DMS153 (cell line): ENCODE measurements at regions not wholly inside any gene's neighbourhood (a gene's known extent, or its start where the extent isn't known, plus 50 kb on each side); places are given as distances from the start of the nearest gene placed in this dataset.
"Not testable (repeated sequence)": the region's sequence is repeated elsewhere in the genome, so short reads cannot be mapped to it uniquely, and the experiment has no call there.

Experiments used
- DNase-seq: peaks from one replicate; lab custom pipeline; 2025; lab: John Stamatoyannopoulos, UW

DNA sequence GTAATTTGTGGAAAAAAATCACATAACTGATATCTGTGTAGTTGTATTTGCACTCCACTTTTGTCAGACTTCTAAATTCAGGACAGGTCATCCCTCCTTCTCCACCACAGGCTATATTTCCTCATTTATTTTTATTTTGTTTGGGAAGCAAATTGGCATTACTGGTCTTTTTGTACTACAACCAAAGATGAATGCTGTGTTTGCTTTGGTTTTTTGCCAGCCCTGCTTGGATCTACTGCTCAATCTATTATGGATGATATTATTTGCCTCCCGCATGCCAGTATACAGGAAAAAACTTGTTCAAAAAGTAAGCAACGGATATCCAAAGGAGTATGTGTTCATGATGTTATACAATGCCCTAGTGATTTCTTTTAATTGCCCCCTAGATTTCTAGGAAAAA is 948.8 kb downstream of the TRHDE start:
- peak; percentile 25 for DNase-seq

DNA sequence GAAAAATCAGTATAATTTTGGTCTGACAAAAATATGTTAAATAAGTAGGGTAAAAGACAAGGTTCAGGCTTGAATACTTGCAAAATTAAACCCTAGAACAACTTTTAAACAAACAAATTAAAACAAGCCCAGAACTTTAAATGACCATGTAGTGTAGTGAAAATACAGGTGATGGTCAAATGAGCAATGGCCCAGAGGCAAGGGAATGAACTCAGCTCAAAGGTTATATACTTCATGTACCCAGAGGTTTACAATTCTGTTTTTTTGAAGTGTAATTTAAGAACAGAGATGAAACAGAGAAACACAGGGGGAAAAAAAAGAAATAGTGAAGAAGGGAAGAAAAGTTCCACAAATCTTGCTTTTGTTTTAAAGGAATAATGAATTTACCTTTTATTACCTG is 949.2 kb downstream of the TRHDE start:
- DNase-seq, result no peak

- no peak for DNase-seq
Measured at GRCh38 chr12:73221836-73222235, 949.7 kb downstream of the TRHDE start.

GRCh38 chr12:73225371-73225937 is 953.3 kb downstream of the TRHDE start:
- DNase-seq, result no peak

GRCh38 chr12:73225941-73226340 is 953.8 kb downstream of the TRHDE start:
- DNase-seq, result no peak

DNA sequence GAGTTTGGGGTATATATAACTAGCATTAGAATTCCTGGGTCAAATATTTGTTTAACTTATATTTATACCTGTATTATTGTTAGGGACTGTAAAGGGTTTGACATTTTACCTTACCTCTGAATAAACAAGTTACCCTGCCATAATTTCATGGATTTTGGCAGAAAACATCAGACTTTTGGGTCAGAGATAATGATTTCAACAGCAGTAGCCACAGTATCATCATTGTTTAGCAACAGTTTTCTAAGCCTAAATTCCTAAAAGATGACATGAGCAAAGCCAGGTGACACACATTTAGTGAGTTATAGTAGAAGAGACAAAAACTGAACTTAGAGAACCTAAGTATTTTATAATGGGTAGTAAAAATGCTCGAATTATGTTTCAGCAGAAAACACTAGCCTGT is 954.4 kb downstream of the TRHDE start:
- DNase-seq, result no peak

DNA sequence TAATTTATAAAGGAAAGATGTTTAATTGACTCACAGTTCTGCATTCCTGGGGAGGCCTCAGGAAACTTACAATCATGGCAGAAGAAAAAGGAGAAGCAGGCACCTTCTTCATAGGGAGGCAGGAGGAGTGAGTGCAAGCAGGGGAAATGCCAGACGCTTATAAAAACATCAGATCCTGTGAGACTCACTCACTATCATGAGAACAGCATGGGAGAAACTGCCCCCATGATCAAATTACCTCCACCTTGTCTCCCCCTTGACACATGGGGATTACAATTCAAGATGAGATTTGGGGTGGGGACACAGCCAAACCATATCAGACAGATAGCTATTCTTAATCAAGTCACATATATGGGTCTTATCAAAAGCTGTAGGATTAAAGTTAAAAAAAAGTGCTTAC is 956.7 kb downstream of the TRHDE start:
- DNase-seq, result not testable (repeated sequence)

DNA sequence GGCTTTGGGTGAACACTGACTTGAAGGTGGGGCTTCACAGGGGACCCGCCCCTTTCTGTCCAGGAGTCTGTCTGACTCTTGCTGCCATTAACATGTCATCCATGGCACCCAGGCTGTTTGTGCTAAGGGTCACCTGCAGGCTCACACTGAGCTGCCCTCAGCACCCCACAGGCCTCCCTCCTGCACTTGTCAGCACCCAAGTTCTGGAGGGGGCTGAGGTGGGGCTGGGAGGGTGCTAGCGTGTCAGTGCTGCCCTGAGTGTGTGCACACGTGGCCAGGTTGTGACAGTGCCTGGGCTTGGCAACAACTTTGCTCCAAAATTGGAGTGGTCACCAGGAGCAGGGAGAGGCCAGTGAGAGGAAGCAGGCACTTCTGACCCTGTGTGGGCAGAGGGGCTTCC is 963.2 kb downstream of the TRHDE start:
- no peak for DNase-seq

- no peak for DNase-seq
Measured at GRCh38 chr12:73240110-73240509, 967.9 kb downstream of the TRHDE start.

GRCh38 chr12:73262788-73263381 is 990.7 kb downstream of the TRHDE start:
- no peak for DNase-seq

DNA sequence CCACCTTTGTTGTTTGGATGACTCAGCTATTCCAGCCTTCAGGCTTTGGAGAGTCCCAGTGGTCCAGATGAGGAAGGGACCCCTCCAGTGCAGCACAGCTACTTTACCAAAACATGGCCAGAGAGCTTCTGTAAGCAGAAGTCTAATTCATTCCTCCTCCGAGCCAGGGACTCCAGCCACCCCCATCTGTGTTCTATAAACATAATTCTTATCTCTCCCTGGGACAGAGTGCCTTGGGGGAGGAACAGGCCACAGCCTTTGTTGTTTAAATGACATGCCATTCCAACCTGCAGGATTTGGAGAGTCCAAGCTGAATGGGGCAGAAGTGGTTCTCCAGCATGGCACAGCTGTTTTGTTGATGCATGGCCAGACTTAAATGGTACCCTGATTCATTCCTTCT is 994.0 kb downstream of the TRHDE start:
- DNase-seq, result no peak

DNA sequence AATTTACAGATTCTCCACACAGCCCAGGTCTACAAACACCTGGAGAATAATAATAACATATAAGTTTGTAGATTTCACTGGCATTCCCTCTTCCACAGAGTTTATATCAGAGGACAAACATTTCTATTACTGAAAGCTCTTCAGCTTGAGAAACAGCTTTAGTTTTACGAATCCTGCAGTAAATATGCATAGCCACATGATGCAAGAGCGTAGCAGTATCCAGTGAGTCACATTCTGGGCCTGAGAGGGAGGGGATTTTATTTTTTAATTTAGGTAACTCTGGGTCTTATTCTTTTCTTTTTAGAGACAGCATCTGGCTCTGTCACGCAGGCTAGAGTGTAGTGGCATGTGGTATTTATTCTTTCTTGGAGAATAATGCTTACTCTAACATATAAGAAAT is 1002.8 kb downstream of the TRHDE start:
- no peak for DNase-seq

GRCh38 chr12:73277971-73278370 is 1005.8 kb downstream of the TRHDE start:
- DNase-seq, result peak; percentile 27

- no peak for DNase-seq
Measured at GRCh38 chr12:73301530-73301929, 1029.4 kb downstream of the TRHDE start.

DNA sequence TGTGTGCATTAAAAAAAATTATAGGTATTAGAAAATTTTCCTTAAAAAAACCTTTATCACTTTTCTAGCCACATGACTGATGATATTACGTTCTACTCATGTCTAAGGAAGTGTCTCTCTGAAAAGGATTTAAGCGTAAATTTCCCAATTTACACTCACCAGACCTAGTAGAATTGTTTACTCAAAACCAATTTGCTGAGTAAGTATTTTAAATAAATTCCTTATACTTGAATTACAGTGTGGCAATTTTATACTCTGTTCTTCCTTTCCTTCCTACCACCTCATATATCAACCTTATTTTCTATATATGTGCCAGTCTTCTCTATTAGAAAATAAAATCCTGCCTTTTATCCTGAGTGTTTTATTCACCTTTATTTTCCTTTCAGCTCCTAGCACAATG is 1035.1 kb downstream of the TRHDE start:
- no peak for DNase-seq

- no peak for DNase-seq
Measured at GRCh38 chr12:73308079-73308478, 1035.9 kb downstream of the TRHDE start.

GRCh38 chr12:73308747-73309146 is 1036.6 kb downstream of the TRHDE start:
- no peak for DNase-seq

GRCh38 chr12:73321319-73321718 is 1049.1 kb downstream of the TRHDE start:
- no peak for DNase-seq

DNA sequence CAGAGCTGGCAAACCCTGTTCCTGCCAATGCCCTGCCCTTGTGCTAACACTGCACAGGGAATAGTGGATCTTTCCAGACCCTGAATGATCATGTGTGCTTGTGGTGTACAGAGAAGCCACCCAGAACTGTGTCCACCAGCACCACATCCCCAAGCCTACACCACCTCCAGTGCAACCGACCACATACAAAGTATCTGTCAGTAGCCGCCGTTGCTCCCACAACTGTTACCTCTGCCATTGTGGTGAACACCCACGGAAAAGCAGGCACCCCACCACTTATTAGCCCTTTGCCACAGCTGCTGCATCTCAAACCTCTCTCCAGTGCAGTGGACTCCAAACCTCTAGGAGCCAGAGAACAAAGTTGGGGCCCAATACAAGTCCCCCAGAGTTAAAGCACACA is 1049.6 kb downstream of the TRHDE start:
- no peak for DNase-seq

DNA sequence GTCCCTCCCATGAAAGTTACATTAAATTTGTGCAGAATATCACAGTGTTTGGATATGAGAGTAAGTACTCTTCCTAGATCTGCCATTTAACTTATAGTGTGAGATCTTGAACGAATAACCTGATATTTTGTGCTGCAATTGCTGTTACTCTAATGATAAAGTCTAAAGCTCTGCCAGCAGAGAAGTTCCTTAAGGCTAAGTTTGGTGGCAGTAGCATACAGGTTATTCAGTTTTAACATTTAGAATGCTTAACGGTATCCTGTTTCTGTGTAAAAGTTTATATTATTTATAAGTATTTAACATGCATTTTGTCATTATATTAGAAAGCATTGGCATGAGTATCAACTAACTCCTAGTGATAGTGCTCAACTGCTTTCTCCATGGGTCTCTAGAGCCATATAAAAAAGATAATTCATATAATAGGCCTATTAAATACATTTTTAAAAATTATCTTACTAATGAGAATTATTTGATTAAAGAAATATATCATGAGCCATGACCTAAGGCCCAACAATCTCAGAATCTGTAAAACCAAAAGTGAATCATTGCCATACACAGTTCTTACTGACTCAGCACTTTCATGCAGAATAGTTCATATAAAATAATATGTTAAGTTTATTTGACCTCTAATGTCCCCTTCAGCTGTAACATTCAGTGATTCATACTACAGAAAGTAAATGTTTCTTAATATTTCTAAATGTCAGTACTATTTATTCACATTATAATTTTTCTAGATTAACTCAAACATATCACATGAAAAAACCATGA is 1058.6 kb downstream of the TRHDE start:
- no peak for DNase-seq

- DNase-seq, result no peak
Measured at GRCh38 chr12:73341559-73342247, 1069.5 kb downstream of the TRHDE start.

GRCh38 chr12:73342733-73343132 is 1070.6 kb downstream of the TRHDE start:
- no peak for DNase-seq

- no peak for DNase-seq
Measured at GRCh38 chr12:73352826-73353225, 1080.7 kb downstream of the TRHDE start.
